K562 (cell line): ENCODE measurements at regions not wholly inside any gene's neighbourhood (a gene's known extent, or its start where the extent isn't known, plus 50 kb on each side); places are given as distances from the start of the nearest gene placed in this dataset.

Source experiments
- ATAC-seq: fragments of 200-7000 bp; cut with Tn5 transposase; 3 replicates; pipeline ENCODE4 v1.9.1; 2020; ENCODE audit warnings: moderate library complexity
- BruUV-seq: library from RNA; stranded (reverse); fragments of 400-500 nt; replicated peaks from 2 replicates; lab custom pipeline; 2021; lab: Mats Ljungman, UMichigan
- CTCF ChIA-PET: fragments of 300-600 bp; formaldehyde crosslinking; extraction: SDS; loops from one replicate; lab custom pipeline; 2021; ENCODE audit warnings: low intra/inter-chr PET ratio; lab: Yijun Ruan, JAX
- POLR2A ChIA-PET: fragments of 300-600, 350-650 bp; sonication (Branson Sonifier 250); formaldehyde crosslinking; extraction: SDS; loops from one replicate; lab custom pipeline; 2021; ENCODE audit warnings: antibody characterized with exemption, inconsistent platforms; lab: Yijun Ruan, JAX
- DNase-seq, 4 experiments: peaks; one replicate each; pipeline versions ENCODE4 v3.0.0 to v3.0.0-alpha.2; 2011 to 2018; ENCODE audit warnings: low spot score in 3 of 4, mixed read lengths in 3 of 4; ENCODE audit errors: extremely low read depth in 1 of 4
- FAIRE-seq: peaks from 2 replicates; lab custom pipeline; 2011; peaks lifted over from hg19 to GRCh38; lab: Jason Lieb, UNC
- H2AFZ ChIP-seq: 2 replicates; pipeline ENCODE4 v1.6.0; 2011; ENCODE audit warnings: low read depth, low read length, control low read depth, inconsistent platforms
- H3K27ac ChIP-seq: fragments of 200-600 bp; 3 replicates; pipeline ENCODE4 v1.8.0; 2011; ENCODE audit warnings: low read depth, mild to moderate bottlenecking, control low read depth, inconsistent platforms, low read length, moderate library complexity, mixed read lengths; ENCODE audit errors: extremely low read depth
- H3K27me3 ChIP-seq, 2 experiments: fragments of 300-600 bp in 1 of 2; 2 replicates in 1 of 2; 3 replicates in 1 of 2; pipeline versions ENCODE4 v1.6.0 to v1.8.0; 2011; ENCODE audit warnings: inconsistent platforms in 2 of 2, low read length in 2 of 2, mild to moderate bottlenecking in 1 of 2, mixed read lengths in 1 of 2, moderate library complexity in 1 of 2; ENCODE audit not compliant: control insufficient read depth in 2 of 2, insufficient read depth in 2 of 2
- H3K36me3 ChIP-seq: fragments of 300-600 bp; 3 replicates; pipeline ENCODE4 v1.8.0; 2011; ENCODE audit warnings: mild to moderate bottlenecking, low read length, inconsistent platforms; ENCODE audit not compliant: control insufficient read depth, insufficient read depth
- H3K4me1 ChIP-seq, 2 experiments: fragments of 200-600 bp in 1 of 2; replicated peaks in 1 of 2; 2 replicates in 1 of 2; 3 replicates in 1 of 2; pipeline versions ENCODE4 v1.5.1 to v1.8.0; 2011; ENCODE audit warnings: inconsistent platforms in 2 of 2, low read length in 2 of 2, mild to moderate bottlenecking in 1 of 2, mixed read lengths in 1 of 2, moderate library complexity in 1 of 2; ENCODE audit not compliant: control insufficient read depth in 2 of 2, insufficient read depth in 2 of 2
- H3K4me2 ChIP-seq: 2 replicates; pipeline ENCODE4 v1.6.1; 2011; ENCODE audit warnings: low read length, control low read depth, inconsistent platforms, mixed read lengths; ENCODE audit not compliant: insufficient read depth
- H3K4me3 ChIP-seq: fragments of 200-600 bp; sonication (generic), shearing (Covaris generic); 2 replicates; pipeline ENCODE4 v1.5.1; 2016; ENCODE audit warnings: control low read depth, inconsistent platforms
- H3K79me2 ChIP-seq: fragments of 200-600 bp; 3 replicates; pipeline ENCODE4 v1.8.0; 2011; ENCODE audit warnings: low read length, inconsistent platforms; ENCODE audit not compliant: control insufficient read depth, insufficient read depth
- H3K9ac ChIP-seq, 2 experiments: 2 replicates each; pipeline versions ENCODE4 v1.6.0 to v1.6.1; 2011; ENCODE audit warnings: low read depth in 2 of 2, low read length in 2 of 2, control low read depth in 1 of 2, inconsistent platforms in 1 of 2, mild to moderate bottlenecking in 1 of 2, mixed read lengths in 1 of 2; ENCODE audit not compliant: insufficient read depth in 1 of 2
- H3K9me1 ChIP-seq: one replicate; pipeline ENCODE4 v1.6.0; 2011; ENCODE audit warnings: inconsistent platforms, mild to moderate bottlenecking, low read length, moderate library complexity; ENCODE audit not compliant: control insufficient read depth, insufficient read depth
- H3K9me3 ChIP-seq: replicated peaks from 2 replicates; pipeline ENCODE4 v1.5.1; 2011; ENCODE audit warnings: low read depth, low read length, inconsistent platforms; ENCODE audit not compliant: control insufficient read depth, insufficient read depth
- H4K20me1 ChIP-seq: replicated peaks from 2 replicates; pipeline ENCODE4 v1.6.1; 2011; ENCODE audit warnings: low read length, inconsistent platforms, mixed read lengths; ENCODE audit not compliant: control insufficient read depth, insufficient read depth
- AFF4 ChIP-seq: sonication (generic); formaldehyde crosslinking; IDR thresholded peaks from 2 replicates; pipeline ENCODE4 v1.8.0; 2023; ENCODE audit warnings: mild to moderate bottlenecking, missing genetic modification reagents
- BCLAF1 ChIP-seq, 2 experiments: fragments of 450-650 bp in 1 of 2; IDR thresholded peaks; 2 replicates each; pipeline ENCODE4 v1.6.1; 2011 to 2017; ENCODE audit warnings: low read depth in 2 of 2, antibody characterized with exemption in 1 of 2, borderline replicate concordance in 1 of 2, low read length in 1 of 2, mild to moderate bottlenecking in 1 of 2, mixed read lengths in 1 of 2; ENCODE audit not compliant: control insufficient read depth in 1 of 2
- CCAR2 ChIP-seq: fragments of 200-400 bp; formaldehyde crosslinking; IDR thresholded peaks from 2 replicates; pipeline ENCODE4 v1.6.1; 2017; ENCODE audit warnings: mild to moderate bottlenecking, low read depth, low read length
- HDAC6 ChIP-seq: IDR thresholded peaks from 2 replicates; pipeline ENCODE4 v1.6.1; 2012; ENCODE audit warnings: low read depth, mild to moderate bottlenecking, control low read depth, inconsistent platforms, low read length, moderate library complexity
- HIVEP1 ChIP-seq: fragments of 250-450 bp; sonication (Bioruptor Pico); IDR thresholded peaks from 2 replicates; pipeline ENCODE4 v1.4.0; 2020; ENCODE audit warnings: mild to moderate bottlenecking
- ID3 ChIP-seq, 2 experiments: fragments of 250-450 bp in 1 of 2; fragments of 450-650 bp in 1 of 2; sonication (Bioruptor Pico) in 1 of 2; IDR thresholded peaks; 2 replicates each; pipeline versions ENCODE4 v1.6.1 to v1.8.0; 2016 to 2021; ENCODE audit warnings: mild to moderate bottlenecking in 2 of 2, moderate library complexity in 2 of 2, missing compliant biosample characterization in 1 of 2, missing genetic modification characterization in 1 of 2
- MCM3 ChIP-seq: fragments of 450-650 bp; IDR thresholded peaks from 2 replicates; pipeline ENCODE4 v1.6.1; 2016
- SMARCA5 ChIP-seq: fragments of 450-650 bp; IDR thresholded peaks from 2 replicates; pipeline ENCODE4 v1.6.1; 2016
- TEAD4 ChIP-seq, 2 experiments: sonication (generic) in 1 of 2; formaldehyde crosslinking in 1 of 2; IDR thresholded peaks; 2 replicates each; pipeline versions ENCODE4 v1.6.1 to v1.8.0; 2012 to 2022; ENCODE audit warnings: borderline replicate concordance in 1 of 2, inconsistent platforms in 1 of 2, low read length in 1 of 2, mild to moderate bottlenecking in 1 of 2, missing genetic modification reagents in 1 of 2
- ZNF444 ChIP-seq: fragments of 250-450 bp; sonication (Bioruptor Pico); IDR thresholded peaks from 2 replicates; pipeline ENCODE4 v1.4.0; 2020; ENCODE audit warnings: mild to moderate bottlenecking, moderate library complexity
- ZNF699 ChIP-seq: fragments of 250-450 bp; sonication (Bioruptor Pico); IDR thresholded peaks from 2 replicates; pipeline ENCODE4 v1.8.0; 2021; ENCODE audit warnings: mild to moderate bottlenecking, moderate library complexity; ENCODE audit not compliant: insufficient replicate concordance
- WGBS: fragments of 100-300 bp; shearing (Covaris generic); methylation state at CpG from one replicate; pipeline ENCODE4 v1.1.6; 2016; ENCODE audit warnings: low coverage, mixed read lengths; ENCODE audit not compliant: insufficient coverage; ENCODE audit errors: missing lambda C conversion rate; 5-methylcytosine and 5-hydroxymethylcytosine counted together
- in situ Hi-C: fragments of 300-500 bp; cut with MboI; formaldehyde crosslinking; loops from 4 replicates; pipeline ENCODE4 v1.15.0; 2018; ENCODE audit warnings: inconsistent platforms, mixed read lengths
- intact Hi-C: fragments of 100-400 bp; cut with micrococcal nuclease; formaldehyde crosslinking; loops from 2 replicates; pipeline ENCODE4 v1.14.2; 2022

- no peaks in the 10 kb centered on the region for H4K20me1 ChIP-seq
- no TSS peak for BruUV-seq
- POLR2A ChIA-PET = no interaction called here
Measured at GRCh38 chr14:22416193-22416592, 172.8 kb downstream of the DAD1 start.

More at GRCh38 chr14:22416193-22416592, 172.8 kb downstream of the DAD1 start:
- Histone ChIP-seq H3K27ac (no peak overlapping the region), H2AFZ (no peak overlapping the region), H3K9me3 (no peaks in the 10 kb centered on the region), H3K36me3 (no peaks in the 10 kb centered on the region), H3K4me3 (no peak overlapping the region), H3K9me1 (no peaks in the 10 kb centered on the region), H3K4me1 (peaks cover 0 to 14% of the 10 kb centered on the region in 2 experiments; a peak in 1 of 5 replicates), H3K9ac (no peak overlapping the region), H3K27me3 (peaks cover 0 to 6% of the 10 kb centered on the region in 2 experiments; a peak in 1 of 5 replicates), H3K79me2 (no peaks in the 10 kb centered on the region), H3K4me2 (no peak overlapping the region)
- no peak for TF ChIP-seq CCAR2
- TF ChIP-seq BCLAF1 (IDR thresholded peaks at IDR 0.05; ENCODE audit: borderline replicate concordance in 1 of 2, control insufficient read depth in 1 of 2, low read depth in 2 of 2, low read length in 1 of 2) = no peak
- no peak for TF ChIP-seq MCM3
- no peak for TF ChIP-seq HIVEP1 (CRISPR knock-in tag)
- no peak for TF ChIP-seq SMARCA5
- TF ChIP-seq ZNF699 (CRISPR knock-in tag) = no peak
- no peak for TF ChIP-seq HDAC6
- no peak for TF ChIP-seq TEAD4 (IDR thresholded peaks at IDR 0.05; ENCODE audit: low read length)
- no peak for TF ChIP-seq TEAD4 (CRISPR knock-in tag; IDR thresholded peaks at IDR 0.05; ENCODE audit: borderline replicate concordance)
- TF ChIP-seq ID3 (CRISPR knock-in tag; IDR thresholded peaks at IDR 0.05) = no peak
- no peak for TF ChIP-seq ID3 (tag; IDR thresholded peaks at IDR 0.05)
- no peak for TF ChIP-seq AFF4
- TF ChIP-seq ZNF444 = no peak
- CTCF ChIA-PET = no interaction called here
- in situ Hi-C loops (no loop called here), intact Hi-C loops (no loop called here)
- ATAC-seq = no peak
- no peak for DNase-seq
- FAIRE-seq = no peak
- 11% methylated on average over 2 of the region's 2 CpGs for WGBS
